Hematopoietic multipotent progenitor cell (in vitro differentiated cells): ENCODE measurements at regions not wholly inside any gene's neighbourhood (a gene's known extent, or its start where the extent isn't known, plus 50 kb on each side); places are given as distances from the start of the nearest gene placed in this dataset.
A peak's percentile ranks its signal among the peaks of the same experiment; 100 is the strongest.
"Not testable (repeated sequence)": the region's sequence is repeated elsewhere in the genome, so short reads cannot be mapped to it uniquely, and the experiment has no call there.

Experiments used
- DNase-seq, 3 donors: peaks; one replicate each; pipeline ENCODE4 v3.0.0-alpha.2; 2011 to 2015; ENCODE audit warnings: low read depth in 2 of 3, low spot score in 2 of 3

- no peak for DNase-seq
Observed at GRCh38 chr5:14996997-14997396, 125.4 kb upstream of the ANKH start.

GRCh38 chr5:14995229-14995628 lies 123.7 kb upstream of the ANKH start:
- DNase-seq: no peak

GRCh38 chr5:14993459-14994133 lies 122.0 kb upstream of the ANKH start:
- DNase-seq: not testable (repeated sequence)

GRCh38 chr5:14992751-14993458 lies 121.3 kb upstream of the ANKH start:
- DNase-seq: peak; percentile 62 to 76 (median 68)

- no peak for DNase-seq
Observed at GRCh38 chr5:14988223-14988622, 116.6 kb upstream of the ANKH start.

GRCh38 chr5:14986413-14986812 lies 114.8 kb upstream of the ANKH start:
- no peak for DNase-seq

- DNase-seq: peak in 2 of 3 donors; percentile 44 to 71
Observed at GRCh38 chr5:14983666-14984441, 112.3 kb upstream of the ANKH start.

- no peak for DNase-seq
Observed at GRCh38 chr5:14980698-14981097, 109.1 kb upstream of the ANKH start.

GRCh38 chr5:14977058-14977685 lies 105.6 kb upstream of the ANKH start:
- DNase-seq: no peak

- no peak for DNase-seq
Observed at GRCh38 chr5:14976486-14976885, 104.9 kb upstream of the ANKH start.

- no peak for DNase-seq
Observed at GRCh38 chr5:14971873-14972272, 100.3 kb upstream of the ANKH start.

GRCh38 chr5:14968796-14969195 lies 97.2 kb upstream of the ANKH start:
- no peak for DNase-seq

- no peak for DNase-seq
Observed at GRCh38 chr5:14967166-14967565, 95.6 kb upstream of the ANKH start.

GRCh38 chr5:14965815-14966214 lies 94.2 kb upstream of the ANKH start:
- no peak for DNase-seq

GRCh38 chr5:14962604-14963003 lies 91.0 kb upstream of the ANKH start:
- no peak for DNase-seq

GRCh38 chr5:14960120-14960462 lies 88.5 kb upstream of the ANKH start:
- DNase-seq: no peak

GRCh38 chr5:14959399-14960119 lies 88.0 kb upstream of the ANKH start:
- DNase-seq: no peak

GRCh38 chr5:14958188-14958587 lies 86.6 kb upstream of the ANKH start:
- no peak for DNase-seq

GRCh38 chr5:14956423-14957046 lies 85.0 kb upstream of the ANKH start:
- no peak for DNase-seq

GRCh38 chr5:14954616-14955343 lies 83.2 kb upstream of the ANKH start:
- DNase-seq: no peak
